Endothelial cell of umbilical vein (primary cell): ENCODE measurements at regions not wholly inside any gene's neighbourhood (a gene's known extent, or its start where the extent isn't known, plus 50 kb on each side); places are given as distances from the start of the nearest gene placed in this dataset.

Experiments used
- BruUV-seq: library from RNA; stranded (reverse); fragments of 400-500 nt; replicated peaks from 2 replicates; lab custom pipeline; 2021; lab: Mats Ljungman, UMichigan
- CTCF ChIA-PET: fragments of 300-600, 350-600 bp; sonication (Branson Sonifier 250); formaldehyde crosslinking; loops from one replicate; lab custom pipeline; 2021; ENCODE audit warnings: antibody characterized with exemption, inconsistent platforms; lab: Charles Lee
- POLR2A ChIA-PET: fragments of 300-600, 350-600 bp; sonication (Branson Sonifier 250); formaldehyde crosslinking; loops from one replicate; lab custom pipeline; 2021; ENCODE audit warnings: antibody characterized with exemption, inconsistent platforms; lab: Charles Lee
- DNase-seq: peaks from one replicate; pipeline ENCODE4 v3.0.0-alpha.2; 2011; ENCODE audit warnings: low read depth, low spot score
- FAIRE-seq: peaks from 2 replicates; lab custom pipeline; 2011; peaks lifted over from hg19 to GRCh38; lab: Jason Lieb, UNC
- H2AFZ ChIP-seq: 2 replicates; pipeline ENCODE4 v1.6.0; 2012; ENCODE audit warnings: low read depth, low read length, control low read depth, inconsistent platforms
- H3K27ac ChIP-seq: 2 replicates; pipeline ENCODE4 v1.5.1; 2011; ENCODE audit warnings: low read depth, mild to moderate bottlenecking, control low read depth, low read length, moderate library complexity; ENCODE audit not compliant: insufficient read depth
- H3K27me3 ChIP-seq, 2 experiments: 2 replicates each; pipeline versions ENCODE4 v1.6.0 to v1.6.1; 2011; ENCODE audit warnings: low read length in 2 of 2, mixed read lengths in 1 of 2; ENCODE audit not compliant: control insufficient read depth in 2 of 2, insufficient read depth in 2 of 2
- H3K36me3 ChIP-seq, 2 experiments: 2 replicates in 1 of 2; 3 replicates in 1 of 2; pipeline ENCODE4 v1.5.1; 2011; ENCODE audit warnings: low read length in 2 of 2, mild to moderate bottlenecking in 1 of 2, moderate library complexity in 1 of 2; ENCODE audit not compliant: control insufficient read depth in 2 of 2, insufficient read depth in 2 of 2; ENCODE audit errors: extremely low read depth in 1 of 2
- H3K4me1 ChIP-seq: 3 replicates; pipeline ENCODE4 v1.5.1; 2011; ENCODE audit warnings: mild to moderate bottlenecking, low read length; ENCODE audit not compliant: control insufficient read depth, insufficient read depth; ENCODE audit errors: extremely low read depth
- H3K4me2 ChIP-seq: 2 replicates; pipeline ENCODE4 v1.6.1; 2011; ENCODE audit warnings: low read length, control low read depth, mixed read lengths; ENCODE audit not compliant: insufficient read depth
- H3K4me3 ChIP-seq, 3 experiments: fragments of 200-600 bp in 1 of 3; sonication (generic), shearing (Covaris generic) in 1 of 3; replicated peaks in 1 of 3; 2 replicates each; pipeline ENCODE4 v1.5.1; 2011 to 2016; ENCODE audit warnings: control low read depth in 3 of 3, low read length in 3 of 3, mild to moderate bottlenecking in 2 of 3, inconsistent platforms in 1 of 3, low read depth in 1 of 3, moderate library complexity in 1 of 3; ENCODE audit not compliant: insufficient read depth in 1 of 3
- H3K79me2 ChIP-seq: 2 replicates; pipeline ENCODE4 v1.6.0; 2012; ENCODE audit warnings: low read length, inconsistent platforms; ENCODE audit not compliant: control insufficient read depth, insufficient read depth
- H3K9ac ChIP-seq: replicated peaks from 2 replicates; pipeline ENCODE3; 2011; ENCODE audit warnings: low read length, control low read depth; ENCODE audit not compliant: insufficient read depth; ENCODE audit errors: extremely low read depth
- H3K9me1 ChIP-seq: replicated peaks from 3 replicates; pipeline ENCODE4 v1.6.0; 2011; ENCODE audit warnings: mild to moderate bottlenecking, low read length; ENCODE audit not compliant: control insufficient read depth, insufficient read depth; ENCODE audit errors: extremely low read depth
- H3K9me3 ChIP-seq: replicated peaks from 2 replicates; pipeline ENCODE4 v1.5.1; 2012; ENCODE audit warnings: low read length, inconsistent platforms; ENCODE audit not compliant: control insufficient read depth, insufficient read depth
- H4K20me1 ChIP-seq: replicated peaks from 2 replicates; pipeline ENCODE3; 2011; ENCODE audit warnings: mild to moderate bottlenecking, low read length; ENCODE audit not compliant: control insufficient read depth, insufficient read depth; ENCODE audit errors: extremely low read depth
- CTCF ChIP-seq, 2 donors: IDR thresholded peaks; 1 replicate in 1 of 2; 2 replicates in 1 of 2; pipeline ENCODE4 v1.5.1; 2011; ENCODE audit warnings: low read length in 2 of 2, mild to moderate bottlenecking in 2 of 2, moderate library complexity in 2 of 2, control low read depth in 1 of 2, inconsistent platforms in 1 of 2, low read depth in 1 of 2; ENCODE audit not compliant: insufficient read depth in 1 of 2; ENCODE audit errors: extremely low read depth in 1 of 2
- EZH2 ChIP-seq: IDR thresholded peaks from 2 replicates; pipeline ENCODE4 v1.6.1; 2012; ENCODE audit warnings: borderline replicate concordance, low read depth, mild to moderate bottlenecking, moderate library complexity, low read length, inconsistent platforms; ENCODE audit not compliant: severe bottlenecking
- FOS ChIP-seq: IDR thresholded peaks from 2 replicates; pipeline ENCODE4 v1.6.1; 2011; ENCODE audit warnings: mild to moderate bottlenecking, low read length, moderate library complexity, borderline replicate concordance; ENCODE audit not compliant: insufficient read depth
- GATA2 ChIP-seq: IDR thresholded peaks from 2 replicates; pipeline ENCODE4 v1.7.0; 2011; ENCODE audit warnings: low read depth, mild to moderate bottlenecking, moderate library complexity, mixed read lengths, low read length; ENCODE audit not compliant: insufficient read length, insufficient read depth
- JUN ChIP-seq: IDR thresholded peaks from 2 replicates; pipeline ENCODE4 v1.6.1; 2011; ENCODE audit warnings: borderline replicate concordance, low read depth; ENCODE audit not compliant: insufficient read length, insufficient read depth
- MAX ChIP-seq: IDR thresholded peaks from 2 replicates; pipeline ENCODE4 v1.6.1; 2011; ENCODE audit not compliant: insufficient read depth, insufficient read length
- MYC ChIP-seq: IDR thresholded peaks from one replicate; pipeline ENCODE4 v1.6.1; 2011; ENCODE audit warnings: mild to moderate bottlenecking, low read depth, low read length
- POLR2A ChIP-seq: IDR thresholded peaks from 2 replicates; pipeline ENCODE4 v1.6.1; 2012; ENCODE audit warnings: low read depth, mild to moderate bottlenecking, control low read depth, low read length
- POLR2AphosphoS5 ChIP-seq: IDR thresholded peaks from 2 replicates; pipeline ENCODE4 v1.6.1; 2012; ENCODE audit warnings: low read depth, mild to moderate bottlenecking, control low read depth, low read length, moderate library complexity; ENCODE audit not compliant: insufficient read depth
- dilution Hi-C: fragments of 300-500 bp; cut with MboI; formaldehyde crosslinking; loops from one replicate; pipeline ENCODE4 v1.15.0; 2019; ENCODE audit warnings: low sequenced_read_pairs; ENCODE audit not compliant: extremely low pct_ligation_motif_present
- intact Hi-C: fragments of 100-400 bp; cut with micrococcal nuclease; formaldehyde crosslinking; loops from one replicate; pipeline ENCODE4 v1.10.0; 2022

GRCh38 chr6:141445928-141446628, 686.6 kb upstream of the GJE1 start:
- no peak overlapping the region for H2AFZ ChIP-seq
- no peaks in the 10 kb centered on the region for H3K9me3 ChIP-seq
- no peaks in the 10 kb centered on the region for H4K20me1 ChIP-seq
- no peaks in the 10 kb centered on the region for H3K36me3 ChIP-seq
- BruUV-seq: no TSS peak
- FAIRE-seq: no peak
- no peaks in the 10 kb centered on the region for H3K9me1 ChIP-seq
- peaks cover 13% of the 10 kb centered on the region for H3K4me1 ChIP-seq
- no peak overlapping the region for H3K27ac ChIP-seq
- no peak overlapping the region for H3K4me3 ChIP-seq
- intact Hi-C loops: no loop called here
- POLR2A ChIA-PET: no interaction called here
- H3K79me2 ChIP-seq: no peaks in the 10 kb centered on the region
- no peak overlapping the region for H3K4me2 ChIP-seq
- CTCF ChIA-PET: no interaction called here
- no peak overlapping the region for H3K9ac ChIP-seq
- dilution Hi-C loops: no loop called here
- TF ChIP-seq MYC (no peak), EZH2 (no peak), GATA2 (no peak), POLR2AphosphoS5 (no peak), FOS (no peak)
- DNase-seq: no peak
- no peaks in the 10 kb centered on the region for H3K27me3 ChIP-seq

GRCh38 chr6:141443668-141444289, 688.9 kb upstream of the GJE1 start:
- CTCF ChIA-PET: no interaction called here
- intact Hi-C loops: no loop called here
- H3K4me2 ChIP-seq: no peak overlapping the region

More at GRCh38 chr6:141443668-141444289, 688.9 kb upstream of the GJE1 start:
- Histone ChIP-seq H3K4me1 (peaks cover 7% of the 10 kb centered on the region), H4K20me1 (no peaks in the 10 kb centered on the region), H3K36me3 (no peaks in the 10 kb centered on the region), H3K79me2 (no peaks in the 10 kb centered on the region), H3K27me3 (no peaks in the 10 kb centered on the region), H3K9me1 (no peaks in the 10 kb centered on the region), H3K9ac (no peak overlapping the region), H3K27ac (no peak overlapping the region), H2AFZ (no peak overlapping the region), H3K4me3 (no peak overlapping the region), H3K9me3 (no peaks in the 10 kb centered on the region)
- DNase-seq (peak; percentile 40), FAIRE-seq (no peak)
- no TSS peak for BruUV-seq
- TF ChIP-seq POLR2AphosphoS5 (no peak), POLR2A (no peak), MYC (no peak), MAX (no peak), GATA2 (no peak), JUN (no peak), CTCF (IDR thresholded peaks at IDR 0.05; ENCODE audit: extremely low read depth in 1 of 2, insufficient read depth in 1 of 2, low read depth in 1 of 2, low read length in 2 of 2) (no peak), EZH2 (no peak), FOS (no peak)
- POLR2A ChIA-PET: no interaction called here
- dilution Hi-C loops: no loop called here
